ENCODE measurements at regions not wholly inside any gene's neighbourhood (a gene's known extent, or its start where the extent isn't known, plus 50 kb on each side); places are given as distances from the start of the nearest gene placed in this dataset.

DNA sequence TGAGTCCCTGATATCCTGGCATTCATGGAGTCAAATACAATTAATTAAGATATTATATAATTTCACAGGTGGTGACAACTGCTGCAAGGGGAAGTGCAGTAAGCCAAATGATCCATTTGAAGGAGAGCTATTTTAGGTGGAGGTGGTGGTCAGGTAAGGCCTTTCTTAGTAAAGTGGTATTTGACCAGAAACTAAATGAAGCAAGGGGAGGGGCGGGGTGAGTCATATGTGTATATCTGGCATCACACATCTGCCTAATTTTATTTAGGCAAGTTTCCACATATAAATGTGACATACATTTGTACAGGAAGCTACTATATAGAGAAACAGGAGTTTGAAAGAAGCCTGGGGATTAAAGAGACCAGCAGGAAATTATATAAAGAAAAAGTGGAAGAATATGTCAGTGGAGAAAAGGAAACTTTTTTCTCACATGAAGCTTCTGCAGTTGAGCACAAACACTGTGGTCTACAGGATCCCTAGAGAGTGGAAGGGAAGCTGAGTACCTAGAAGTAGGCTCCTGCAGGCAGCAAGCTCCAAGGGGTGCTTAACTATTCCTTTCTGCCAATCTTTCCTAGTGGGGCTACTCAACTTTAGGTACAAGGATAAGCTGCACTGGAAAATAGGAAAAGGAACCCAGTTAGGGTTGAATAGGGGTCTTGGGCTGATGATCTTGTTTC lies 99.6 kb downstream of the OGFRL1 start:
- TF ChIP-seq, protein P1, sequence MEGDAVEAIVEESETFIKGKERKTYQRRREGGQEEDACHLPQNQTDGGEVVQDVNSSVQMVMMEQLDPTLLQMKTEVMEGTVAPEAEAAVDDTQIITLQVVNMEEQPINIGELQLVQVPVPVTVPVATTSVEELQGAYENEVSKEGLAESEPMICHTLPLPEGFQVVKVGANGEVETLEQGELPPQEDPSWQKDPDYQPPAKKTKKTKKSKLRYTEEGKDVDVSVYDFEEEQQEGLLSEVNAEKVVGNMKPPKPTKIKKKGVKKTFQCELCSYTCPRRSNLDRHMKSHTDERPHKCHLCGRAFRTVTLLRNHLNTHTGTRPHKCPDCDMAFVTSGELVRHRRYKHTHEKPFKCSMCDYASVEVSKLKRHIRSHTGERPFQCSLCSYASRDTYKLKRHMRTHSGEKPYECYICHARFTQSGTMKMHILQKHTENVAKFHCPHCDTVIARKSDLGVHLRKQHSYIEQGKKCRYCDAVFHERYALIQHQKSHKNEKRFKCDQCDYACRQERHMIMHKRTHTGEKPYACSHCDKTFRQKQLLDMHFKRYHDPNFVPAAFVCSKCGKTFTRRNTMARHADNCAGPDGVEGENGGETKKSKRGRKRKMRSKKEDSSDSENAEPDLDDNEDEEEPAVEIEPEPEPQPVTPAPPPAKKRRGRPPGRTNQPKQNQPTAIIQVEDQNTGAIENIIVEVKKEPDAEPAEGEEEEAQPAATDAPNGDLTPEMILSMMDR (IDR thresholded peaks at IDR 0.05; ENCODE audit: control insufficient read depth, extremely low read depth, insufficient read depth), result no peak
- H3K4me3 ChIP-seq (ENCODE audit: low read depth, low read length), result no peak overlapping the region
- no peak for DNase-seq (ENCODE audit: low read depth)

DNA sequence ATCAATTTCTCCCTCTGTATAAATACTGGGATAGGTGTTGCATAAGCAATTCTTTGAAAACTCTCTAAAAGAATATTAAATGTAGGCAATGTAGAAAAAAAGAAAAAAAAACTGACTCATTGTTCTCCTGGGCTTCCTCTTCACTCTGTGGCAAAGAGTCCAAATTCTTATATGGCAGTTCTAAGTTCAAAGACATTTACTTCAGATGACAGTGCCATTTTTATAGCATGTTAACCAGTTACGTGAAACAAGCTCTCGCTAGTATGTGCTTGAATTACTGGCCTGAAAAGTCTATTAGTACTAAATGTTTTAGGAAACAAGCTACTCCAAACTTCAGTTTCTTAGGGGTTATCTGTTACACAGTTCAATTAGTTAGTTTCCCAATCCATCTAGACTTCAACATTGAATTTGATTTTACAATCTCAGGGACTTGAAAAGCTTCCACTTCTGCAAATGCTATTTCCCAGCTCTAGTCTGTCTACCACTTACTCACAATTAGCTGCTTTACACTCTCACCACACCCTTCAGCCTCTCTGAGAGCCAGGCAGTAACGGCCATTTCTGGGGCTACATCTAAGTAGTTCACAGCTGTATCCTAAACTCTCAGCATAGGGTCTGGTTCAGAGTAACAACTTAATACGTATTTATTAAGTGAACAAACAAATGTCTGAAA lies 100.4 kb downstream of the OGFRL1 start:
- no peak overlapping the region for H3K4me3 ChIP-seq (ENCODE audit: low read depth, low read length)
- TF ChIP-seq, protein P1 (IDR thresholded peaks at IDR 0.05; ENCODE audit: control insufficient read depth, extremely low read depth, insufficient read depth), result no peak
- no peak for DNase-seq (ENCODE audit: low read depth)

GRCh38 chr6:71391126-71391525 lies 102.5 kb downstream of the OGFRL1 start:
- TF ChIP-seq, protein P1 (IDR thresholded peaks at IDR 0.05; ENCODE audit: control insufficient read depth, extremely low read depth, insufficient read depth), result no peak
- H3K4me3 ChIP-seq (ENCODE audit: low read depth, low read length), result no peak overlapping the region
- no peak for DNase-seq (ENCODE audit: low read depth)

DNA sequence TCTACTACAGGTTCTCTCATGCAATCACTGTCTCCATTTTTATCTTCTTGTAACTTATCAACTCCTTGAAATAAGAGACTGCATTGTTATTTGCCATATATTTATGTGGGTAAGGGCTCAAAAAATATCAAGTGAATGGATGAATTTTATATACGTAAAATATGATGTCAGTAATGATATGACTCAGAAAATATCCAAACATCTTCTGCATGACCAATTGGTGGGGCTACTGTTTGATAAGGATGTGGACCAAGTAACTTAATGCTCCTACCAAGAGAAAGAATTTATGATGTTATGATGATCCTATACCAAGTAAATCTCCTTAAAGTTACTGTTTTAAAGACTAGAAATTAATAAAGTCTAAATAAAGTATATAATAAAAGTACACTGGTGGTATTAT lies 103.7 kb downstream of the OGFRL1 start:
- DNase-seq (ENCODE audit: low read depth), result no peak
- no peak overlapping the region for H3K4me3 ChIP-seq (ENCODE audit: low read depth, low read length)
- TF ChIP-seq, protein P1 (IDR thresholded peaks at IDR 0.05; ENCODE audit: control insufficient read depth, extremely low read depth, insufficient read depth), result no peak

DNA sequence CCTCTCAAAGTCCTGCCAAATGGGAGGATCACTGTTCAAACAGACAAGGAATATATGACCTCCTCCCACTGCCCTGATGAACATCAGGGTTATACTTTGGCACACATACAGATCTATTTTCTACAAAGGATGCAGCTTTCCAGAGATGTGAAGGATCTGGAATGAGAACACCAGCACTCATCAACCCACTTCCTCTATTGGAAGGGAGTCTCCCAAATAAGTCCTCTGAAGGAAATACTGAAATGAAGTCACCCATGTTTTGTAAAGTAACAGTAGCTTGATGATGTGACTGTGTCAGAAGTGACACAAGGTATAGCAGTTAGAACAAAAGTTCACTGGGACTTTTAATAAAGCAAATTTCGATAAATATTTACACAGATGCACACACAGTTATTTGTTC lies 104.9 kb downstream of the OGFRL1 start:
- peak overlapping the region; percentile 5; the same call in 1 of the 2 replicates for H3K4me3 ChIP-seq (ENCODE audit: low read depth, low read length)
- DNase-seq (ENCODE audit: low read depth), result peak; percentile 53
- TF ChIP-seq, protein P1 (IDR thresholded peaks at IDR 0.05; ENCODE audit: control insufficient read depth, extremely low read depth, insufficient read depth), result no peak

- TF ChIP-seq, protein P1 (IDR thresholded peaks at IDR 0.05; ENCODE audit: control insufficient read depth, extremely low read depth, insufficient read depth), result no peak
- peak; percentile 74 for DNase-seq (ENCODE audit: low read depth)
- no peak overlapping the region for H3K4me3 ChIP-seq (ENCODE audit: low read depth, low read length)
Observed at GRCh38 chr6:71393981-71394432, 105.4 kb downstream of the OGFRL1 start.
